Epithelial cell of prostate (primary cell): ENCODE measurements at regions not wholly inside any gene's neighbourhood (a gene's known extent, or its start where the extent isn't known, plus 50 kb on each side); places are given as distances from the start of the nearest gene placed in this dataset.

Experiments used
- DNase-seq: peaks from one replicate; pipeline ENCODE4 v3.0.0-alpha.2; 2011; ENCODE audit warnings: low read depth, low spot score
- H3K27ac ChIP-seq: fragments of 450-650 bp; 2 replicates; pipeline ENCODE4 v1.5.1; 2017; ENCODE audit warnings: mild to moderate bottlenecking

DNA sequence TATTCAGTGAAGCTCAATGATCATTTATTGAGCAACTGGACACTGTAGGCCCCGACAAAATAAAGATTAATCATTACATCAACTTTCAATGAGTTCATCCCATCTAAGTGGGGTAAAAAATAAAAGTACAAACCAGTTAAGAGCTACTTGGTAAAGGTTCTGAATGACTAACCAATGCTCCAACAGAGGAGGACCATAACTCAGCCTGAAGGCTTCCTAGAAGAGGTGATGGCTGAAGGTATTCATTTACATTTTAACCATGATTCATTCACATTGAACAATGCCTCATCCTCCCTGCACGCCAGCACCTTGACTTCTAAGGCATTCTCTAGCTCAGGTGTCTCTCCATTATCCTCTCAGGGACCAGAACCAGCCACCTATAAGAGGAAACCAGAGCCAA, 201.4 kb downstream of the ZNF462 start:
- H3K27ac ChIP-seq, result no peak overlapping the region
- no peak for DNase-seq

GRCh38 chr9:107065549-107065948, 202.6 kb downstream of the ZNF462 start:
- no peak for DNase-seq
- no peak overlapping the region for H3K27ac ChIP-seq

DNA sequence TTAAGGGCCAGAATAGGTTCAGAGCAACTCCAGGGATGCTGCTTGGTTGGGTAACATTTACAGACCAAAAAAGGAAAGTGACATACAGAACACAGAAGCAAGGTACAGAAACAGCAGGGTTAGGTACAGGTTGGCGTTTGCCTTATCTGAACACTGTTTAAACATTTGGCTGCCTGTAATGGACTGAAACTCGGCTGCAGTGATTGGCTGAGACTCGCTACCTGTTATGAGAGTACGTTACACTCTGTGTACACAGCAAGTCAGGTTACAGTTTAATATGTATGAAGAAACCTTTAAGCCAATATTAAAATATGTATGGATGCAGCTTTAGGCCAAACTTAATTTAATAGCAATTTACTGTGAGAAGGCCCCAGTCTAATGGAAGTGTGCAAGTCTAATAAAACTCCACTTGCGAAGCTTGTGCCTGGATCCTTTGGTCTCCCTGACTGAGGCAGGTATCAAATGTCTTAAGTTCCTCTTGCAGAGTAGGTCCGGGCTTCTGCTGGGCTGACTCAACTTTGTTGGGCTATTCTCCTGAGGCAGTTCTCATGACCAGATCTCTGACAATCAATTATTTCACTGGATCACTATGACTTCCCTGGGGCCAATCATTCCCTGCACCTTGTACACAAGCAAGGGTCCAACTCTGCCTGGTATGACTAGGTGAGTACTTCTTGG, 204.9 kb downstream of the ZNF462 start:
- no peak for DNase-seq

GRCh38 chr9:107068581-107068980, 205.6 kb downstream of the ZNF462 start:
- H3K27ac ChIP-seq, result no peak overlapping the region
- no peak for DNase-seq

More for the DNA sequence above, 204.9 kb downstream of the ZNF462 start:
- H3K27ac ChIP-seq, result no peak overlapping the region

- no peak overlapping the region for H3K27ac ChIP-seq
- no peak for DNase-seq
These were observed 207.6 kb downstream of the ZNF462 start for GRCh38 chr9:107070586-107070985.

DNA sequence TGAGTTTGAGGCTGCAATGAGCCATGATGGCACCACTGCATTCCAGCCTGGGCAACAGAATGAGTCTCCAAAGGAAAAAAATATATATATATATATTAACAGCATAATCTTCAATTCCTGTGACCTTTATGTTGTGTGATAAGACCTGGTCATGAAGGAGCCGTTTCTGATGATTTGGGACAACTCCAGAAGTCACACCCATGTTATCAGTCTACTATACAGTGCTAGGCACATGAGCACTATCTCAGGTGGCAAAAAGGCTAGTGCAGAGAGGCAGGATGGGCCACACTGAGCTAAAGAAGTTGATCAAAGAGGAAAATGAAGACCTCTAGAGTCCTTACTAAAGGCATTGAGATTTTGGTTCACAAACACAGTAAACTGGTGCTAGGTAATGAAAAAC, 205.0 kb upstream of the RAD23B start:
- no peak overlapping the region for H3K27ac ChIP-seq
- DNase-seq, result no peak

DNA sequence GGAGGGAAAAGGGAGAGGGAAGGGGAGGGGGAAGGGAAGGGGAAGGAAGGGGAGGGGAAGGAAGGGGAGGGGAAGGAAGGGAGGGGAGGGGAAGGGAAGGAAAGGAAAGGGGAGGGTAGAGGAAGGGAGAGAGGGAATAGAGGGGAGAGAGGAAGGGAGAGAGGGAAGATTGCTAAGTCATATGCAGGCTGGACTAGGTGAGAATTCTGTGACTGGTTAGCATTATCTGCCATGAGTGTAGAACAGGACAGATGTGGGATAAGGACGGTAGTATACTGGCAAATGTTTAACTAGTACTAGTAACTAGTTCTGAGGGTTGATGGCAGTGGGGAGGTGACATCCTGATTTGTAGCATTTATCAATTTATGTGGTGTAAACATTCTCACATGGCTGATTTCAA, 203.5 kb upstream of the RAD23B start:
- H3K27ac ChIP-seq, result no peak overlapping the region
- DNase-seq, result no peak

DNA sequence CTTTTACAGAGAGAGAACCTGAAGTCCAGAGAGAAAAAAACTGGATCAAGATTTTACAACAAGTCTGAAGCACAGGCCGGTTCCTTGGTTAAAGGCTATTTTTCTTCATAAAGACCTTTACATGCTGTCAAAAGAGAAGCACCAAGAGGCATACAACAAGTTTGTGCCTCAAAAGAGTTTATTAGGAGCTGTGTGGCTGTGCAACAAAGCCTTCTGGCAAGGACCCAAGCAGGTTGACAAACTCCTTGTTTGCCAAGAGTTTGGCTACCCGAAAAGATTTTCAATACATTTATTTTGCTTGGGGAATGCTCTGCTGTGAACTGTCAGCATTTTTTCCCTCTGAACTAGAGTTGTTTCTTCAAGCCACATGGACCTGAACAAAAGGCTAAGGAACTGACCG, 202.9 kb upstream of the RAD23B start:
- no peak for DNase-seq
- H3K27ac ChIP-seq, result no peak overlapping the region

- DNase-seq, result no peak
- H3K27ac ChIP-seq, result no peak overlapping the region
These were observed 196.6 kb upstream of the RAD23B start for GRCh38 chr9:107086460-107086859.

- H3K27ac ChIP-seq, result no peak overlapping the region
- DNase-seq, result no peak
These were observed 195.9 kb upstream of the RAD23B start for GRCh38 chr9:107087222-107087621.

DNA sequence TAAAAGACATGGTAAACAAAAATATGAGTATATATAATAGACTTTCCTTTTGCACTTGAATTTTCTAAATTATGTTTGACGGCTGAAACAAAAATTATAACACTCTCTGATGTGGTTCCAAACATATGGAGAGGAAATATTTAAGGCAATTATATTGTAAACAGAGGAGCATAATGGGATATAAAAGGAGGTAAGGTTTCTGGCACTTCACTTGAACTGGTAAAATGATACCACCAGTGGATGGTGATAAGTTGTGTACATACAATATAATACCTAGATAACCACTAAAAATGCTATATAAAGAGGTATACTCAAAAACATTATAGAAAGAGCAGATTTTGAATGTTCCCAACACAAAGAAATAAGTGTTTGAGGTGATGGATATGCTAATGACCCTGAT, 192.9 kb upstream of the RAD23B start:
- no peak for DNase-seq
- no peak overlapping the region for H3K27ac ChIP-seq

DNA sequence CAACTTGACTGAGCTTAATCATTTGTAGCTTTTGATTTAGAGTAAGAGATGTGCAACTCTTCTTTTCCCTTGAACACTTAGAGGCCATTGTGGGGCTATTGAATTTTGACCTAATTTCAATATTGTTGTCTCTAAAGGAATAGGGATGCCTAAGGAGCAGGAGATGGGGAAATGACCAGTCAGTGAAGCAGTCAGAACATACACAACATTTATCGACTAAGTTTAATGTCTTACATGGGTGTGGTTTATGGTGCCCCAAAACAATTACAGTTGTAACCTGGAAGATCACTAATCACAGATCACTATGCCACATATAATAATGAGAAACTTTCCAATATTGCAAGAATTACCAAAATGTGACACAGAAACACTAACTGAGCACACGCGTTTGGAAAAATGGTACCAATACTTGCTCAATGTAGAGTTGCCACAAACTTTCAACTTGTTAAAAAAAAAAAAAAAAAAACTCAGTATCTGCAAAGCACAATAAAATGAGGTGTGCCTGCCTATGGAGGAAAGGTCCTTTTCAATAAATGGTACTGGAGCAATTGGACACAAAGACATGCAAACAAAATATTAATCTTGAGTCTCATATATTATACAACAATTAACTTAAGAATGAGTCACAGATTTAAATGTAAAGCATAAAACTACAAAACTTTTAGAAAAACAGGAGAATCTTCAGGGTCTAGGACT, 189.6 kb upstream of the RAD23B start:
- no peak for DNase-seq
- H3K27ac ChIP-seq, result no peak overlapping the region

- no peak overlapping the region for H3K27ac ChIP-seq
- no peak for DNase-seq
These were observed 188.7 kb upstream of the RAD23B start for GRCh38 chr9:107094370-107094769.

DNA sequence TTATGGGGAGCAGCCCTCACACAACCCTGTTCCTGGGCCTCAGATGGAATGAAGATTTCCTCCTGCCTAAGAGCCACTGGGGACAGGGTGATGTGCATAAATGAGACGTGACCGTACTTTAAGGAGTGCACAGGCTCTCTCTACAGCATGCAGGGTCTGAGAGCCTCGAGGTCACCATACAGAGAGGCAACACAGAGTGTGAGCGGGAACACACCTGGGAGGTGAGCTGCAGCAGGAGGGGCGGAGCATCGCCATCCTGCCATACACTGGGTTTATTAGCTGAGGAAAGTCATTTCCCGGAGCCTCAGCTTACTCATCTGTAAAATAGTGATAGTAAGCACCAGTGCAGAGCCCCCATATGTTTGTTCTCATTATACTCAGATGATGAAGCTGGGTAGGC, 182.5 kb upstream of the RAD23B start:
- no peak for DNase-seq

GRCh38 chr9:107102011-107102410, 181.1 kb upstream of the RAD23B start:
- DNase-seq, result no peak
- H3K27ac ChIP-seq, result no peak overlapping the region

More for the DNA sequence above, 182.5 kb upstream of the RAD23B start:
- no peak overlapping the region for H3K27ac ChIP-seq

- DNase-seq, result no peak
- no peak overlapping the region for H3K27ac ChIP-seq
These were observed 179.5 kb upstream of the RAD23B start for GRCh38 chr9:107103621-107104020.

- H3K27ac ChIP-seq, result no peak overlapping the region
- no peak for DNase-seq
These were observed 177.3 kb upstream of the RAD23B start for GRCh38 chr9:107105784-107106183.

- DNase-seq, result no peak
- H3K27ac ChIP-seq, result no peak overlapping the region
These were observed 176.7 kb upstream of the RAD23B start for GRCh38 chr9:107106416-107106815.

- DNase-seq, result no peak
- no peak overlapping the region for H3K27ac ChIP-seq
These were observed 174.5 kb upstream of the RAD23B start for GRCh38 chr9:107108342-107109130.

- DNase-seq, result no peak
- H3K27ac ChIP-seq, result no peak overlapping the region
These were observed 173.8 kb upstream of the RAD23B start for GRCh38 chr9:107109324-107109723.

DNA sequence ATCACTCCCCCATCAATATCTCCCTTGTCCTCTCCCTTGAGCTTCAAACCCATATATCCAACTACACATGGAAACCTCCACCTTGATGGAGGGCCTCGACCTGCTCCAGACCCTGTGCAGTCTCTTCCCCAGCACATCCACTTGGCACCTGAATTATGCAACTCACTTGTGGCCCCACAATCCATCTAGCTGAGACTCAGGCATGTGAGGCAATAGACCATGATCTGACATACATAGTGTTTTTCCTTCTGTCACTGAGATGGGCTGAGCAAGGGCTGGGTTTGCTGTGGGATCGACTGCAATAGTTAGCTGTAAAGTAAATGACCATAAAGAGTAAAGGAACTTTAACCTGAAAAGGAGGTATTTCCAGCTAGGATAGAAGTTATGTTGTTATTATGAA, 172.9 kb upstream of the RAD23B start:
- no peak for DNase-seq
- H3K27ac ChIP-seq, result no peak overlapping the region
